IgD-negative memory B cell (primary cell): ENCODE measurements at regions not wholly inside any gene's neighbourhood (a gene's known extent, or its start where the extent isn't known, plus 50 kb on each side); places are given as distances from the start of the nearest gene placed in this dataset.

Source experiments
- H3K27ac Mint-ChIP-seq, 3 donors: one replicate each; pipeline ENCODE4 v1.8.0; 2020 to 2022; ENCODE audit warnings: mild to moderate bottlenecking in 3 of 3, mixed read lengths in 3 of 3, moderate library complexity in 1 of 3
- H3K27me3 Mint-ChIP-seq: one replicate; pipeline ENCODE4 v1.8.0; 2021; ENCODE audit warnings: mixed read lengths
- H3K36me3 Mint-ChIP-seq: one replicate; pipeline ENCODE4 v1.8.0; 2020; ENCODE audit warnings: mild to moderate bottlenecking, mixed read lengths
- H3K4me1 Mint-ChIP-seq, 3 donors: one replicate each; pipeline ENCODE4 v1.8.0; 2020 to 2022; ENCODE audit warnings: mixed read lengths in 3 of 3, mild to moderate bottlenecking in 1 of 3
- H3K4me3 Mint-ChIP-seq, 4 donors: one replicate each; pipeline ENCODE4 v1.8.0; 2020 to 2022; ENCODE audit warnings: mild to moderate bottlenecking in 4 of 4, mixed read lengths in 4 of 4, moderate library complexity in 3 of 4
- H3K9me3 Mint-ChIP-seq, 3 donors: one replicate each; pipeline ENCODE4 v1.8.0; 2020 to 2021; ENCODE audit warnings: mixed read lengths in 3 of 3, mild to moderate bottlenecking in 1 of 3

DNA sequence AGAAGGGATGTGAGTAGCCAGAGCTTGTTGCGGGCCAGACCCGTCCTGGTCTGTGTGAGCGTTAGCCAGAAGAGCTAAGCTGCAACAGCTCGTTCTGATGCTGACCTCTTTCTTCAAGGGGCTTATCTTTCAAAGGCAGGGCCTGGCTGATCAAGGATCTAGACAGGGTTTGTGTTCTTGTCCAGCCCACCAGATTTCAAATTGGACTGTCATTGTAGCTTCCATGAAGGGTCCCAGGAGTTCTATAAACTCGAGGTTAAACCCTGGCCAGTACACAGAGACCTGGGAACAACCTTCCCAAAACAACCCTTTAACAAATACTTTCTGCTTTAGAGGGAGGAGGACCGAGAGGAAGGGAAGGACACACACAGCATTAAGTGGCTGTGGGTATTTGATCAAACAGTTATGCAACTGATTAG, 153.0 kb upstream of the TUT7 start:
- Mint-ChIP-seq H3K9me3 (peaks cover 0 to 3% (median 0%) of the 10 kb centered on the region in 3 donors), H3K4me3 (no peak overlapping the region), H3K4me1 (no peaks in the 10 kb centered on the region), H3K27ac (peak overlapping the region in 1 of 3 donors; percentile 3), H3K36me3 (peaks cover 2% of the 10 kb centered on the region), H3K27me3 (peaks cover 7% of the 10 kb centered on the region)

DNA sequence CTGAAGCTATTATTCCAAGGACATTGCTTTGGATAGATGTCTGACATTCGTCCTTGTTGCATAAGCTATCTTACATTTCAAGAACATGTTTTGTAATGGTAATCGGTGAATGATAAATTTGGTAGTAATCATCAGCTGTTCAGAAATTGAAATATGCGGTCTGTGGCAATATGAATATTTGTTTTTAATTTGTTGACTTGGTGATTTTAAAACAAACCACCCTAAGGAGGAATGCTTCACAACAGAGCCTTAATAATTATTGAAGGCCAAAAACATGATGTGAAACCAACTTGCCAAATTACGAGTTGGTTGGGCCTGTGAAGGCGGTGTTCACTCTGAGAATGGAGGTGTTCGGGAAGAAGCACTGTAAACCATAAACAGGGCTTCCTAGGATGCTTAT, 149.7 kb upstream of the TUT7 start:
- Mint-ChIP-seq H3K27me3 (peaks cover 7% of the 10 kb centered on the region), H3K4me3 (no peak overlapping the region), H3K9me3 (peaks cover 0 to 3% (median 0%) of the 10 kb centered on the region in 3 donors), H3K36me3 (peaks cover 2% of the 10 kb centered on the region), H3K27ac (no peak overlapping the region), H3K4me1 (no peaks in the 10 kb centered on the region)

DNA sequence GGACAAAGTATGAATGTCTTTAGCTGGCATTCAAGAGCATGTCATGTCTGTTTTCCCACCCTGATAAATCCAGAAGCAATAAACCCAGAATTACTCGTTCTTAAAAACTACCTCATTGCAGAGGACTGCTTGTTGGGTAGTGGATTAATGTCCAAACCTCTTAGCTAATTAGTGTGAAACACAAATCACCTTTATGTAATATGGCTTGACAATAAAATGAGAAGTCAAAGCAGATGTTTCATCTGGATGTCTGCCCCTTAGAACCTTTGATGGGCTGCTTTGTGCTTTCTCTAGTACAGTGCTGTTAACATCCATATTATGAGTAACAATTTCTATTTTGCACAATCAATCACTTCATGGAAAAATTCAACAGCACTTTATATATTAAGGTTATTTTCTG, 149.1 kb upstream of the TUT7 start:
- H3K4me1 Mint-ChIP-seq = no peaks in the 10 kb centered on the region
- peaks cover 0 to 3% (median 0%) of the 10 kb centered on the region in 3 donors for H3K9me3 Mint-ChIP-seq
- H3K27me3 Mint-ChIP-seq = peaks cover 9% of the 10 kb centered on the region
- no peak overlapping the region for H3K27ac Mint-ChIP-seq
- H3K36me3 Mint-ChIP-seq = peaks cover 2% of the 10 kb centered on the region
- H3K4me3 Mint-ChIP-seq = no peak overlapping the region

DNA sequence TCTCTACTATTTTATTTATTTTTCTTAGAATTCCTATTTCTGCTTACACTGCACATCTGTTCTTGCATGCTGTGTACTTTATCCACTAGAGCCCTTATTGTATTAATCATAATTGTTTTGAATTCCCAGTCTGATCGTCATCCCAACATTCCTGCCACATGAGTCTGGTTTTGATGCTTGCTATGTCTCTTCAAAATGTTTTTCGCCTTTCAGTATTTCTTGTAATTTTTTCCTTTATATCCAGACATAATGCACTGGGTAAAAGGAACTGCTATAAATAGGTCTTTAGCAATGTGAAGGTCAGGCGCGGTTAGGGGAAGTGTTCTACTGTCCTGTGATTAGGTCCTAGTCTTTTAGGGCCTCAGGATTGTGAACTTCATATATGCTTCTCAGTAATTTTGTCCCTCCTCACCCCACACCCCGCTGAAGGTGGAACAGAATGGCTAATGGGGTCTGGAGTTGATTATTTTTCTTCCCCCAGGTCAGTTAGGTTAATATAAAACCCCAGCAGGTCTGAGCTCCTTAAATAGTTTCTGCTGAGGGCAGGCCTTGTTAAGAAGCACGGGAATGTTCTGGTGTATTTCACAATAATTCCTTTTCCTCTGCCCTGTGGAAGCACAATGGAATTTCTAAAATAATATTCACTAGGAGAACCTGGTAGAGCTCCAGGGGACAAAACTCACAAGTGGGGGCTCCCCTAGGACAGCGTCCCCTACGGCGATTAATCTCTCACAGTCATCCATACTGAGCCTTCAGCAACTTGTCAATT, 146.6 kb upstream of the TUT7 start:
- Mint-ChIP-seq H3K9me3 (peaks cover 0 to 3% (median 0%) of the 10 kb centered on the region in 3 donors), H3K27me3 (peaks cover 9% of the 10 kb centered on the region), H3K27ac (no peak overlapping the region), H3K4me3 (no peak overlapping the region), H3K4me1 (no peaks in the 10 kb centered on the region), H3K36me3 (peaks cover 2% of the 10 kb centered on the region)

DNA sequence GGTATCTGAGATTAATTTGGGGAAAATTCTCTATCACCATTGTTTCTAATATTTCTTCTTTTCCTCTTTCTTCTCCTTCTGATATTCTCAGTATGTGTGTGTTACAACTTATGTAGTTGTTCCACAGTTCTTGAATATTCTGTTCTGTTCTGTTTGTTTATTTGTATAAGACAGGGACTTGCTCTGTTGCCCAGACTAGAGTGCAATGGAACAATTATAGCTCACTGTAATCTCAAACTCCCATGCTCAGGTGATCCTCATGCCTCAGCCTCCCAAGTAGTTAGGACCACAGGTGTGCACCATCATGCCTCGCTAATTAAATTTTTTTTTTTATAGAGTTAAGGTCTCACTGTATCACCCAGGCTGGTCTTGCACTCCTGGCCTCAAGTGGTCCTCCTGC, 145.8 kb upstream of the TUT7 start:
- Mint-ChIP-seq H3K27me3 (peaks cover 9% of the 10 kb centered on the region), H3K27ac (no peak overlapping the region), H3K36me3 (peaks cover under 1% of the 10 kb centered on the region), H3K9me3 (peaks cover 0 to 3% (median 2%) of the 10 kb centered on the region in 3 donors), H3K4me3 (no peak overlapping the region), H3K4me1 (no peaks in the 10 kb centered on the region)

DNA sequence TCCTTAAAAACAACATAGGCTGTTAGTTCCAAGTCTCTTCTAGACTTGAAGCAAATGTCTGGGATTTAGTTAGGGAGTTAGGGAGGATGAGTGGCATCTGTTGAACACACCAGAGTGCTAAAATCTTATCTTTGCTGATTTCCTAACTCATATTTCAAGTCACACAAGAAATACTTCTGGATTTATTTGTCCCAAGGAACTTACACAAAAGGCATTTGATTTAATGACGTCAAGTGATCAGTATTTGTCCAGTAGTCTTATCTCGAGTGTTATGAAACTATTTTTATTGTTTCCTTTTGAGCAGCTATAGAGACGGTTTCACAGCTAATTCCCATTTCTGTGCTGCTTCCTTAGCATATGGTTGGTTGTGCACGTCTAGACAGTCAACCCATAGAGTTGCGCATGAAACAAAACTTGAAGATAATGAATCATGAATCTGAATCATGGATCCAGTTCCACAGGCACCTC, 140.5 kb upstream of the TUT7 start:
- Mint-ChIP-seq H3K9me3 (peaks cover 0 to 2% (median 0%) of the 10 kb centered on the region in 3 donors), H3K27ac (no peak overlapping the region), H3K27me3 (peaks cover 1% of the 10 kb centered on the region), H3K4me1 (no peaks in the 10 kb centered on the region), H3K4me3 (no peak overlapping the region), H3K36me3 (no peaks in the 10 kb centered on the region)

DNA sequence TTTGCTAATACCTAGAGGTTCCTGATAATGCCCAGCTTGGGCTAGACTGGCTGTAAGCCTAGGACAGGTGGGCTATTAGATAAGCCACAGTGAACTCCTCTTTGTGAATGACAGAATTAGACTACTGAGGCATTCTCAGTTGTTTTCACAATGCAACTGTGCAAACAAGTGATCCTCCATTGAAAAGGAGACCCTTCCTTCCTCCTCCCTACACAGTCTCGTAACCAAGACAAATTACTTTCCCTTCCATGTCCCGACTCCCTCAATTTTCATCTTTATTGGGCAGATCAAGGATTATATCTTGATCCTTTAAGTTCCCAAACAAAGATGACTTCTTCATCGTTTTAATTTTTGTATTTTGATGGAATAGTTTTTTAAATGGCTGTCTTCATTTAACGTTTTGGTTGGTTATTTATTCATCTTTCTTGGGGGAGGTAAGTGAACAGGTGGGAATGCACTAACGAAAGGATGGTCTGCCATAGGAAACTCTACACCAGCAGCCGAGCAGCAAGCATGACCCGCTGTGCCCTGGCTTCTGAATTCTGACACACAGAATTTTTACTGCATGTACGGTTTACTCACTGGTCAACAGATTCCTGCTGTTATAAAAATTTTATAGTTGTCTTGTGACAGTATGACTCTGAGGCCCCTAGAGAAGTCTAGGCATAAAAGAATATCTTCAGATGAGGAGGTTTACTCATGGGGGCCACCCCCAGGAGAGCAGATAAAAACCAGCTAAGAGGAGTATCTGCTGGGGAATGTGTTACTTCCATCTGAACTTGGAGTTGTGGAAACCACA, 137.5 kb upstream of the TUT7 start:
- H3K9me3 Mint-ChIP-seq = peaks cover 0 to 2% (median 0%) of the 10 kb centered on the region in 3 donors
- H3K27ac Mint-ChIP-seq = no peak overlapping the region
- H3K36me3 Mint-ChIP-seq = no peaks in the 10 kb centered on the region
- no peaks in the 10 kb centered on the region for H3K27me3 Mint-ChIP-seq
- H3K4me3 Mint-ChIP-seq = no peak overlapping the region
- H3K4me1 Mint-ChIP-seq = peaks cover 0 to 2% (median 0%) of the 10 kb centered on the region in 3 donors

DNA sequence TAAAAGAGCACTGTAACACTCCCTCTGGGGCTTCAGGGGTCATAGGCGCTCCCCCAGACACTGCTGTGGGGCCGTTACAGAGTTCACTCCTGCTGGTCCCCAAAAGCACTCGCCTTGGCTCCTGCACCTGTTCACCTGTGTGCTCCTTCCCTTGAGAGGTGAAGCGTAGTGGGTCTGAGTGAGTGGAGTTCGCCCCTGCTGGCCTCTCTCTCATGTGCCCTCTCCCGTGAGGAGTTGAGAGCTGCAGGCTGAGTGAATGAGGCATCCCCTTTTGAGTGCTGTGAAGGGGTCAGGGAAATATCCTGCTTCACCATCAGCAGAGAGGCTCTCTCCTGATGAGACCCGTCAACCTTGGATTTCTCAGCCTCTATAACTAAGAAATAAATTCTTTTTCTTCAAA, 134.6 kb upstream of the TUT7 start:
- Mint-ChIP-seq H3K9me3 (no peaks in the 10 kb centered on the region), H3K4me3 (no peak overlapping the region), H3K27ac (no peak overlapping the region), H3K4me1 (peaks cover 0 to 3% (median 2%) of the 10 kb centered on the region in 3 donors), H3K27me3 (peaks cover 2% of the 10 kb centered on the region), H3K36me3 (no peaks in the 10 kb centered on the region)

DNA sequence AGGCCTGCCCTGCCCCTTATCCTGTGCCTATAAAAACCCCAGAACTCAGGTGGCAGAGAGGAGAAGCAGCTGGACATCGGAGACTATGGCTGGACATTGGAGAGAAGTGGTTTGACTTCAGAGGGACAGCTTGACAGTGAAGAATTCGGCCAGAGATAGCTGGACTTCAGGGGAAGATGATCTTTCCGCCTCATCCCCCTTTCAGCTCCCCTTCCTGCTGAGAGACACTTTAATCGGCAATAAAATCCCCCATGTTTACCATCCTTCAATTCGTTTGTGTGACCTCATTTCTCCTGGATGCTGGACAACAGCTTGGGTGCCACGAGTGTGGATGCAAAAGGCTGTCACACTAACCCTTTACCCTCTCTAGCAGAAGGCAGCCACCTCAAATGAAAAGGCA, 134.1 kb upstream of the TUT7 start:
- peaks cover 3% of the 10 kb centered on the region for H3K27me3 Mint-ChIP-seq
- H3K36me3 Mint-ChIP-seq = no peaks in the 10 kb centered on the region
- peaks cover 0 to 3% (median 2%) of the 10 kb centered on the region in 3 donors for H3K4me1 Mint-ChIP-seq
- H3K9me3 Mint-ChIP-seq = no peaks in the 10 kb centered on the region
- H3K4me3 Mint-ChIP-seq = no peak overlapping the region
- H3K27ac Mint-ChIP-seq = no peak overlapping the region

DNA sequence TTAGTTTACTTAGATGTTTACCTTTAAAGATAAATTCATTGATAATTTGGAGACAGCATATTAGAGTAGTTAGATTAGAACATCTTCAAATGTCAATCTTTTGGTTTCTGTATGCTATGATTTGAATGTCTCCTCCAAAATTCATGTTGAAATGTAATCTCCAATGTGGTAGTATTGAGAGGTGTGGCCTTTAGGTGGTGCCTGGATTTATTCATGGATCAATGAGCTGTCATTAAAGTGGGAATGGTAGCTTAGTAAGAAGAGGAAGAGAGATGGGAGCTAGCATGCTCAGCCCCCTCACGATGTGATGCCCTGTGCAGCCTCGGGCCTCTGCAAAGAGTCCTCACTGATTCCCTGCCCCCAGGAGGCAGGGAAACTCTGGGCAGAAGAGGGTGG, 133.6 kb upstream of the TUT7 start:
- H3K27ac Mint-ChIP-seq = no peak overlapping the region
- peaks cover 3% of the 10 kb centered on the region for H3K27me3 Mint-ChIP-seq
- peaks cover 0 to 3% (median 2%) of the 10 kb centered on the region in 3 donors for H3K4me1 Mint-ChIP-seq
- H3K4me3 Mint-ChIP-seq = no peak overlapping the region
- H3K36me3 Mint-ChIP-seq = no peaks in the 10 kb centered on the region
- H3K9me3 Mint-ChIP-seq = no peaks in the 10 kb centered on the region

DNA sequence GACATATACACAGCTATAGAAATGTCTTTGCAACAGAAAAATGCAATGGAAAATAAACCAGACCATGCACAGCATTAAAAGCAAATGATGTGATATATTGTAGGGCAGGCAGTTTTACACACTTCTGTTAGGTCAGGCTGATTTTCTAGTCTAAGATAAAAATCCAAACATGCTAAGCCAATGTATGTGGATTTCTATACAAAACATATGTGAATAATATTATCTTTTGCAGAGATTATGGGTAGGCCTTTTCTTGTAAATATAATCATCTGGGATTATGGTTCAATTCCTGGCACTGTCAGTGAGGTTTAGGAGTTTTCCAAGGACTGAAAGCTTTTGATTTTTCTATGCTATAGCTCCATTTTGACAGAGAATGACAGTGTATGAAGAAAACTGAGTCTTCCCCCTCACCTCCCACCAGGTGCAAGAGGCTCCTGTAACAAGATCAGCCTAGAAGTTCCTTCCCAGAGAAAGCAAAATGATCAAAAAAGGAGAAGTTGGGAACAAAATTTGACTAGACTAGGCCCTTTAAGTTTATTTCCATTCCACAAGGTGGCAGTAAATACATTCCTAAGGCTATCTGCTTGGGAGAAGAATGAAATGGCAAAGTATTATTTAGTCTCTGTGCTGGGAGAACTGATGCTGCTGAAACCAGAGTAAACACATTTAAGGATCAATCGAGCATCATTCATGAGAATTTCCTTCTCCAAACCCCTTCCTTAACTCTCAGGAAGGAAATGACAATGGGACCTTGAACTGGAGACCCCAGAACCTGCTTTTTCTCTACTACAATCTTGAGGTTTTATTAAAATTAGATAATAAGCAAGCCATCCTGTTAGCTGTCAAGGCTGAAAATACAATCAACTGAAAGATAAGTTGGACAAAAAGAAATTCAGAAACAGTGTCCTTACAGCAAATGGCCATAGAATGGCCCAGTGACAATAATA, 133.0 kb upstream of the TUT7 start:
- H3K36me3 Mint-ChIP-seq = no peaks in the 10 kb centered on the region
- peaks cover 0 to 3% (median 2%) of the 10 kb centered on the region in 3 donors for H3K4me1 Mint-ChIP-seq
- no peak overlapping the region for H3K27ac Mint-ChIP-seq
- H3K4me3 Mint-ChIP-seq = no peak overlapping the region
- no peaks in the 10 kb centered on the region for H3K9me3 Mint-ChIP-seq
- peaks cover 3% of the 10 kb centered on the region for H3K27me3 Mint-ChIP-seq

DNA sequence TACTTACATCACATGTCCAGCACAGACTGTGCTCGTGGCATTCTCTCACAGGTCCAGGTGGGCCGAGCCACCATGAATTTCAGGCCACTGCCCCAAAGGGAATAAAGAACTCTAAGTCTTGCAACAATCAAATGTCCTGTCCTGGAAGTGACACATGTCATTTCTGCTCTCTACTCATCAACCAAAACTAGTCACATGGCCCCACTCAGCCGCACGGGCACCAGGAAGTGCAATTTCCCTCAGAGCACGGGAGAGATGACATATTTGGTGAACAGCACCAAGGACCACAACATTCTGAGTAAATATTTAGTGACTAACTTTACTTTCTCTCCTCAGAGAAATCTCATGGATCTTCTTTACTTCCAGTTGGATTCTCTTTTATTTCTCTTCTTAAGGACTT, 131.1 kb upstream of the TUT7 start:
- peaks cover 5% of the 10 kb centered on the region for H3K27me3 Mint-ChIP-seq
- H3K9me3 Mint-ChIP-seq = peaks cover 0 to 2% (median 0%) of the 10 kb centered on the region in 3 donors
- peaks cover 0 to 3% (median 2%) of the 10 kb centered on the region in 3 donors for H3K4me1 Mint-ChIP-seq
- H3K27ac Mint-ChIP-seq = no peak overlapping the region
- no peaks in the 10 kb centered on the region for H3K36me3 Mint-ChIP-seq
- H3K4me3 Mint-ChIP-seq = no peak overlapping the region

DNA sequence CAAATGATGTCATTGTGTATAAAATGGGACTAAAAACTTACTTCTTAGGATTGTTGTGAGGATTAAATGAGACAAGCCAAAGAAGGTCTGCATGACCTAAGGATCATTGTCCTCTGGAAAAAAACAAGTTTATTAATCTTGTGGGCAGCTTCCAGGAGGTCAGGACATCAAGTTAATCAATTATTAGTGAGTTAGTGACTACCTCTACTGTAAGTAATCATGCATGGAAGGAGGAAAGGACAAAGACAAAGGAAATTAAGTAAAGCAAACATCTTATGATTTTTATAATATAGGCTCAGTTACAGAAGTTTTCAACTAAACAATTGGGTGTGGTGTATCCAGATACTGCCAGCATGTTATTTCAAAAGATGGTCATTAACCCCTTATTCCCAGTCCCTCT, 129.3 kb upstream of the TUT7 start:
- Mint-ChIP-seq H3K9me3 (peaks cover 0 to 2% (median 0%) of the 10 kb centered on the region in 3 donors), H3K4me1 (peaks cover 0 to 3% (median 2%) of the 10 kb centered on the region in 3 donors), H3K4me3 (no peak overlapping the region), H3K36me3 (no peaks in the 10 kb centered on the region), H3K27me3 (peaks cover 9% of the 10 kb centered on the region), H3K27ac (no peak overlapping the region)

DNA sequence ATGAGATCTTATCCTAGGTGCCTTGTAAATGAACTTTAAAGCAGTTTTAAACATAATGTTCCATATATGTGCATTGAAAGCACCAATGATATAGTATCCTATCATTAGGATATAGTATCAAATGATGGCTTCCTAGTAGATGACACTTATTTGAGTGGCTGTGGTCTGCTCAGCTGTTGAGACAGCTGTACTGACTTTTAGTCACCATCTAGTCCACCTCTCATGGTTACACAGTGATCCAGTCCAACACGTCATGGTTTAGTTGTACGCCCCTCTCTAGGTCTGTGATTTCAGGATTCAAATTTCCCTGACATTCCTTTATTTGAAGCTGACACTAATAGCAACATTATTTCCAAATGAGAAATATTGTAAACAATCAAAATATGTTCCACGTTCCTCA, 127.3 kb upstream of the TUT7 start:
- Mint-ChIP-seq H3K4me1 (peaks cover 0 to 3% (median 0%) of the 10 kb centered on the region in 3 donors), H3K27me3 (peaks cover 9% of the 10 kb centered on the region), H3K9me3 (peaks cover 0 to 2% (median 0%) of the 10 kb centered on the region in 3 donors)

More for the DNA sequence above, 127.3 kb upstream of the TUT7 start:
- no peak overlapping the region for H3K27ac Mint-ChIP-seq
- no peaks in the 10 kb centered on the region for H3K36me3 Mint-ChIP-seq
- no peak overlapping the region for H3K4me3 Mint-ChIP-seq
